ENCODE measurements at regions not wholly inside any gene's neighbourhood (a gene's known extent, or its start where the extent isn't known, plus 50 kb on each side); places are given as distances from the start of the nearest gene placed in this dataset.

- H3K4me3 ChIP-seq (ENCODE audit: low read length), result no peak overlapping the region
- no peak for DNase-seq (ENCODE audit: low read depth, low spot score)
Observed at GRCh38 chr14:35993684-35993960, 167.5 kb downstream of the BRMS1L start.

DNA sequence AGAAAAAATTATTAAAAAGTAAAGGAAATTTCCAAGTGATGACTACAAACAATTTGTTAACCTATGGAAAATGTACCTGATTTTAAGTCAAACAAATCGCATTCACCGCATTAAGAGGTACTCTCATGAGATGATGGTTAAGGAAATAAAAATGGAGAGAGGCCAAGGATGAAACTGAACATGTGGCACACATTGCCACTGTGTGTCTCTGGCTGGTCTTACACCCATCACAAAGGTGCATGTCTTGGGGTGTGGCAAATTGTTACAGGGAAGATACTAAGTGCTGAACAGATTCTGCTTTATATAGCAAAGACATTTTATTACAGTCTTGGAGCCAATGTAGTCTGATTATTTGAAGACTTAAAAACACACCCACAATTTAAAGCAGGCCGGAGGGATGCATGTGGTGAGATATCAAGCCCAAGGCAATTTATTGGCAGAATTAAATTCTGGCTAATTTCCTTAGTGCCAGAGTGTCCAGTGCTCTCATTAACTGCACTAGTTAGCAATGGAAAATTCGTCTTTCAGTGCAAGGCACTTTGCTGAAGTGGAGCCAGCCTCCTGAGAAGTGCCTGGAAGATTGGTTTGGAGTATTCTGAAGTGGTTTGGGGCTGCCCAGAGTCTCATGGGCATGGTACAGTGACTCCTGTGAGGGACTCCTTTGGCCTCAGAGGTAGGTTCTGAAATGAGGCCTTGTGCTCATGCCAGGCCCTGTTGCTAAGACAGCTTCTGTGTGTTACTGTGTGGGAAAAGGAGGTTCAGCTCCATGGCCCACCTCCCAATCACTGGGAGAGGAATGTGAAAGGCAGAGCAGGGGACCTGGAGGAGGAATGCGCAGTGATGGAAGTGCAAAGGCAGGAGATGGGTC, 166.9 kb downstream of the BRMS1L start:
- H3K4me3 ChIP-seq (ENCODE audit: low read length), result no peak overlapping the region
- DNase-seq (ENCODE audit: low read depth, low spot score), result no peak

- DNase-seq (ENCODE audit: low read depth, low spot score), result no peak
- H3K4me3 ChIP-seq (ENCODE audit: low read length), result no peak overlapping the region
Observed at GRCh38 chr14:35991356-35991755, 165.2 kb downstream of the BRMS1L start.

DNA sequence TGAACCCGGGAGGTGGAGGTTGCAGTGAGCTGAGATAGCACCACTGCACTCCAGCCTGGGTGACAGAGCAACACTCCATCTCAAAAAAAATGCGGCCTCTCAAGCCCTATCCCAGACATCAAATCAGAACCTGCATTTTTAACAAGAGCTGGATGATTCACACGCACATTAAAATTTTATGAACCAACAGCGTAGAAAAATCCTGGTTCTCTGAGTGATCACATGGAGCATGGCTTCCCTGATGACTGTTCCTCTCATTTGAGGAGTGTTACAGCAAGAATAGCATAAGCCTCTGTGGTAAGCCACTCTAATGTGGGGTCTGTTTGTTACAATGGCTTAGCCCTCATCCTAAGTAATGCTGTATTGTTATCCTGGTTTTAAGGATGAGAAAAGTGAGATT, 163.6 kb downstream of the BRMS1L start:
- DNase-seq (ENCODE audit: low read depth, low spot score), result no peak
- H3K4me3 ChIP-seq (ENCODE audit: low read length), result no peak overlapping the region

- no peak for DNase-seq (ENCODE audit: low read depth, low spot score)
- no peak overlapping the region for H3K4me3 ChIP-seq (ENCODE audit: low read length)
Observed at GRCh38 chr14:35988972-35989690, 163.0 kb downstream of the BRMS1L start.

- no peak for DNase-seq (ENCODE audit: low read depth, low spot score)
- H3K4me3 ChIP-seq (ENCODE audit: low read length), result no peak overlapping the region
Observed at GRCh38 chr14:35988550-35988949, 162.4 kb downstream of the BRMS1L start.

DNA sequence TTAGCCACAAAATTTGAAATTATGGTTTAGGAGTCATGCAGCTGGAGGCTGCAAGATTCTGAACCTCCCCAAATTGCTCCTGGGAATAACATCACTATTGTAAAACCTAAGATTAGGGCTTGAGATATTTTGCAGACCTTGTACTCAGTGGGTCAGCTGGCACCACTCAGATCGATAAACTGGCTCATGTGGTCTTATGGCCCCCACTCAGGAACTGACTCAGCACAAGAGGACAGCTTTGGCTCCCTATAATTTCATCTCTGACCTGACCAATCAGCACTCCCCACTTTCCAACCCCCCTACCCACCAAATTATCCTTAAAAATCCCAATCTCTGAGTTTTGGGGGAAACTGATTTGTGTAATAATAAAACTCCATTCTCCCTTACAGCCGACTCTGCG, 161.6 kb downstream of the BRMS1L start:
- DNase-seq (ENCODE audit: low read depth, low spot score), result no peak
- no peak overlapping the region for H3K4me3 ChIP-seq (ENCODE audit: low read length)

DNA sequence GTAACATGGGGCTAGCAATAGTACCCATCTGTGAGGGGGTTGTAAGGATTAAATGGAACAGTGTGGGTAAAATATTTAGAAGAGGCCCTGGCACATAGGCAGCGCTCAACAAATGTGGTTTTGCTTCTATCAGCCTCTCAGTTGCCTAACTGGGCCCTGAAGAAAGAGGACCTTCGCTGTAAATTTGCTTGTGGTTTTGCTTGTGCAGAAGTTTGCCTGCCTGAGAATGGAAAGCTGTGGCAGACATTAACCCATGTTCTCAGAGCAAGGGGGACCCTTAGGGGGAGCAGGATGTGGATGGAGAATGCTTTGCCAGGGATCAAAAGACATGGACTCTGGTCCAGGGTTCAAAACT, 160.1 kb downstream of the BRMS1L start:
- no peak overlapping the region for H3K4me3 ChIP-seq (ENCODE audit: low read length)
- DNase-seq (ENCODE audit: low read depth, low spot score), result peak; percentile 76

DNA sequence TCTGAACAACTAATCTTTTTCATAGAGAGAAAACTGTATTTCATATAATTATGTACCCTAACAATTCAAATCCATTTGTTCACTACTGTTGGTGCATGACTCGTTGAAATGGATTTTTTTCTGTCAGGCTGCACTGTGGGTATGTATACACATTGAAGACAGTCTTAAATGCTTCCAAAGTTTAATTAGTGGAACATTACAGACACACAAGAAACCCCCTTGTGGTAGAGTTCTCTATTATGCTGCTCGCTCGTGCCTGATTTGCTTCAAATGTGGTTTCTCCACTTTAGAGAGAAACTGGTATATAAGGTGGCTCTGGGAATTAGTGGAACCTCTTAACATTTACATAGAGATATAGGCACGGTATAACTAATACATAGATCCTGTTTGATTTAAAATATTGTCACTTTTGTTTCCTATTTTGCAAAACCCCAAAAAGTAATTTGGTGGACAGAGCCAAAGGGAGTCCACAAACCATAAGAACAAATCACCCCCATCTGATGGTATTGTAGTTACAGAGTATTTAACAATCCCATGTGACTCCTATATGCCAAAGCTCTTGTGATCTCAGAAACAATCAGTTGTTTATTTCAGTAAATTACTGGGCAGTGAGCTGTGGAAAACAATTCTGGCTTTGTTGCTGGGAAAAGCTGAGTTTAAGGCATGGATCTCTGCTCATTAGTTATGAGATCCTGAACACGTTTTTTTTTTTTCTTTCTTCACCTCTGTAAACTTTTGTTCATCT, 159.5 kb downstream of the BRMS1L start:
- no peak overlapping the region for H3K4me3 ChIP-seq (ENCODE audit: low read length)
- DNase-seq (ENCODE audit: low read depth, low spot score), result peak; percentile 76

GRCh38 chr14:35979531-35979930, 153.4 kb downstream of the BRMS1L start:
- H3K4me3 ChIP-seq (ENCODE audit: low read length), result no peak overlapping the region

GRCh38 chr14:35978561-35978960, 152.4 kb downstream of the BRMS1L start:
- H3K4me3 ChIP-seq (ENCODE audit: low read length), result no peak overlapping the region
- no peak for DNase-seq (ENCODE audit: low read depth, low spot score)

More at GRCh38 chr14:35979531-35979930, 153.4 kb downstream of the BRMS1L start:
- no peak for DNase-seq (ENCODE audit: low read depth, low spot score)

DNA sequence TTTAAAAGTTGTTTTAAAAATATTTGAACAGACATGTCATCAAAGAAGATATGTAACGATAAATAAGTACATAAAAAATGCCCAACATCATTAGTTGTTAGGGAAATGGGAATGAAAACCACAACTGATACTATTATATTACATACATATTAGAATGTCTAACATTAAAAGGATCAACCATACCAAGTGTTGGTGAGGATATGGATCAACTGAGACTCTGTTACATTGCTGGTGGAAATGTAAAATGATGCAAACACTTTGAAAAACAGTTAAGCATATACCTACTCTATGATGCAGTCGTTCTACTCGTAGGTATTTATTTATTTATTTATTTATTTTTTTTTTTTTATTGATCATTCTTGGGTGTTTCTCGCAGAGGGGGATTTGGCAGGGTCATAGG, 149.7 kb downstream of the BRMS1L start:
- H3K4me3 ChIP-seq (ENCODE audit: low read length), result no peak overlapping the region
- DNase-seq (ENCODE audit: low read depth, low spot score), result no peak

- no peak for DNase-seq (ENCODE audit: low read depth, low spot score)
- H3K4me3 ChIP-seq (ENCODE audit: low read length), result no peak overlapping the region
Observed at GRCh38 chr14:35973770-35974169, 147.6 kb downstream of the BRMS1L start.

DNA sequence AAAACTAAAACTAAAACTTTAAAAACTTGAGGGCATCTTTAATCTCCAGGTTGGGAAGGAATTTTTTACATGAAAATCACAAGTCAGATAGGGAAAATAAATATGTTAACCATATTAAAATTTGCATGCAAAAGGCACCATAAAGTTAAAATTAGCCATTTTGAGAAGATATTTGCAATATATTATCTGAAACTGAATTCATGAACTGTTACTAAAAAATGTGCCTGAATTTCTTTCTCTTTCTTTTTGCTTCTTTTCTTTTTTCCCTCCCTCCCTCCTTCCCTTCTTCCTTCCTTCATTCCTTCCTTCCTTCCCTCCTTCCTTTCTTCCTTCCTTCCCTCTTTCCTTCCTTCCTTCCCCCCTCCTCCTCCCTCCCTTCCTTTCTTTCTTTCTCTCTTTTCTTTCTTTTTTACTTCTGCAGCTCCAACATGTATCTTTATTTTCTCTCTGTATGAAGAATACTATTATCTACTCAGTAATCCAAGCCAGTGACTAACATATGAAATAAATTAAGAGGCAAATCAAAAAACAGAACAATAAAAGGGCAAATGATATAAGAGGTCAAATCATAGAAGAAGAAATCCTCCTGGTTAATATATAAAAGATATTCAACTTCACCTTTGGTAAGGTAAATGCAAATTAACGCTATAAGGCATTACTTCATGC, 146.0 kb downstream of the BRMS1L start:
- no peak for DNase-seq (ENCODE audit: low read depth, low spot score)
- H3K4me3 ChIP-seq (ENCODE audit: low read length), result no peak overlapping the region

GRCh38 chr14:35969310-35969709, 143.2 kb downstream of the BRMS1L start:
- H3K4me3 ChIP-seq (ENCODE audit: low read length), result no peak overlapping the region
- no peak for DNase-seq (ENCODE audit: low read depth, low spot score)

- DNase-seq (ENCODE audit: low read depth, low spot score), result no peak
- no peak overlapping the region for H3K4me3 ChIP-seq (ENCODE audit: low read length)
Observed at GRCh38 chr14:35965400-35965799, 139.3 kb downstream of the BRMS1L start.

GRCh38 chr14:35964697-35965286, 138.7 kb downstream of the BRMS1L start:
- no peak for DNase-seq (ENCODE audit: low read depth, low spot score)
- no peak overlapping the region for H3K4me3 ChIP-seq (ENCODE audit: low read length)

- peak; percentile 52 for DNase-seq (ENCODE audit: low read depth, low spot score)
- H3K4me3 ChIP-seq (ENCODE audit: low read length), result no peak overlapping the region
Observed at GRCh38 chr14:35963209-35963608, 137.1 kb downstream of the BRMS1L start.

- DNase-seq (ENCODE audit: low read depth, low spot score), result no peak
- no peak overlapping the region for H3K4me3 ChIP-seq (ENCODE audit: low read length)
Observed at GRCh38 chr14:35961697-35962274, 135.6 kb downstream of the BRMS1L start.
